Body of pancreas (tissue), 4 donors: ENCODE measurements at regions not wholly inside any gene's neighbourhood (a gene's known extent, or its start where the extent isn't known, plus 50 kb on each side); places are given as distances from the start of the nearest gene placed in this dataset.

Experiments used
- POLR2A ChIP-seq, 3 donors: fragments of 450-650 bp; IDR thresholded peaks; one replicate each; pipeline ENCODE4 v1.6.1; 2016; ENCODE audit warnings: antibody characterized with exemption in 3 of 3, mild to moderate bottlenecking in 2 of 3
- TF ChIP-seq, protein P1 (sequence below), 7 experiments: fragments of 450-650 bp in 4 of 7; fragments of 200-600 bp in 3 of 7; sonication (generic) in 3 of 7; IDR thresholded peaks; one replicate each; pipeline ENCODE4 v1.5.1; 2016 to 2019; ENCODE audit warnings: antibody characterized with exemption in 7 of 7

GRCh38 chr2:153222231-153223165 lies 256.1 kb downstream of the RPRM start:
- TF ChIP-seq, protein P1, sequence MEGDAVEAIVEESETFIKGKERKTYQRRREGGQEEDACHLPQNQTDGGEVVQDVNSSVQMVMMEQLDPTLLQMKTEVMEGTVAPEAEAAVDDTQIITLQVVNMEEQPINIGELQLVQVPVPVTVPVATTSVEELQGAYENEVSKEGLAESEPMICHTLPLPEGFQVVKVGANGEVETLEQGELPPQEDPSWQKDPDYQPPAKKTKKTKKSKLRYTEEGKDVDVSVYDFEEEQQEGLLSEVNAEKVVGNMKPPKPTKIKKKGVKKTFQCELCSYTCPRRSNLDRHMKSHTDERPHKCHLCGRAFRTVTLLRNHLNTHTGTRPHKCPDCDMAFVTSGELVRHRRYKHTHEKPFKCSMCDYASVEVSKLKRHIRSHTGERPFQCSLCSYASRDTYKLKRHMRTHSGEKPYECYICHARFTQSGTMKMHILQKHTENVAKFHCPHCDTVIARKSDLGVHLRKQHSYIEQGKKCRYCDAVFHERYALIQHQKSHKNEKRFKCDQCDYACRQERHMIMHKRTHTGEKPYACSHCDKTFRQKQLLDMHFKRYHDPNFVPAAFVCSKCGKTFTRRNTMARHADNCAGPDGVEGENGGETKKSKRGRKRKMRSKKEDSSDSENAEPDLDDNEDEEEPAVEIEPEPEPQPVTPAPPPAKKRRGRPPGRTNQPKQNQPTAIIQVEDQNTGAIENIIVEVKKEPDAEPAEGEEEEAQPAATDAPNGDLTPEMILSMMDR (IDR thresholded peaks at IDR 0.05): no peak
- TF ChIP-seq POLR2A (IDR thresholded peaks at IDR 0.05): no peak
